Loucy (cell line): ENCODE measurements at regions not wholly inside any gene's neighbourhood (a gene's known extent, or its start where the extent isn't known, plus 50 kb on each side); places are given as distances from the start of the nearest gene placed in this dataset.

Source experiments
- H2AFZ ChIP-seq: fragments of 200-600 bp; sonication (generic); 2 replicates; pipeline ENCODE4 v1.6.0; 2016; ENCODE audit warnings: antibody characterized with exemption, mild to moderate bottlenecking, low read length, moderate library complexity
- H3F3A ChIP-seq: fragments of 200-600 bp; 2 replicates; pipeline ENCODE4 v1.6.0; 2016; ENCODE audit warnings: antibody characterized with exemption, low read depth, mild to moderate bottlenecking
- H3K27me3 ChIP-seq: fragments of 200-600 bp; sonication (generic); 2 replicates; pipeline ENCODE4 v1.6.1; 2014; ENCODE audit warnings: low read length, mild to moderate bottlenecking; ENCODE audit not compliant: insufficient read depth, poor library complexity, severe bottlenecking
- H3K36me3 ChIP-seq: fragments of 200-600 bp; sonication (generic); 2 replicates; pipeline ENCODE4 v1.6.1; 2016; ENCODE audit warnings: low read length; ENCODE audit not compliant: insufficient read depth
- H3K4me1 ChIP-seq: fragments of 200-600 bp; sonication (generic); 2 replicates; pipeline ENCODE4 v1.5.1; 2014; ENCODE audit warnings: low read length, mild to moderate bottlenecking; ENCODE audit not compliant: insufficient read depth, poor library complexity, severe bottlenecking
- H3K4me2 ChIP-seq: fragments of 200-600 bp; sonication (generic); 2 replicates; pipeline ENCODE4 v1.6.0; 2014; ENCODE audit warnings: antibody characterized with exemption, low read length, low read depth, mild to moderate bottlenecking; ENCODE audit not compliant: poor library complexity, severe bottlenecking
- H3K4me3 ChIP-seq: fragments of 200-600 bp; sonication (generic); 2 replicates; pipeline ENCODE4 v1.5.1; 2014; ENCODE audit warnings: low read length, mild to moderate bottlenecking, mixed read lengths; ENCODE audit not compliant: poor library complexity, severe bottlenecking
- H3K79me2 ChIP-seq: fragments of 200-600 bp; sonication (generic); 2 replicates; pipeline ENCODE4 v1.6.1; 2014; ENCODE audit warnings: low read length; ENCODE audit not compliant: insufficient read depth
- H3K9ac ChIP-seq: fragments of 200-600 bp; sonication (generic); 2 replicates; pipeline ENCODE4 v1.6.0; 2014; ENCODE audit warnings: mild to moderate bottlenecking, low read depth, low read length, moderate library complexity; ENCODE audit not compliant: poor library complexity, severe bottlenecking
- H3K9me2 ChIP-seq: fragments of 200-600 bp; sonication (generic); replicated peaks from 2 replicates; pipeline ENCODE4 v1.6.1; 2016; ENCODE audit warnings: low read depth, low read length, mixed read lengths
- H3K9me3 ChIP-seq: fragments of 200-600 bp; sonication (generic); 2 replicates; pipeline ENCODE4 v1.6.1; 2014; ENCODE audit warnings: mild to moderate bottlenecking, antibody characterized with exemption, low read length, low read depth; ENCODE audit not compliant: insufficient read depth
- H4K20me1 ChIP-seq: fragments of 200-600 bp; sonication (generic); 2 replicates; pipeline ENCODE4 v1.6.0; 2014; ENCODE audit warnings: antibody characterized with exemption, low read length, mild to moderate bottlenecking; ENCODE audit not compliant: insufficient read depth, poor library complexity, severe bottlenecking
- CTCF ChIP-seq: fragments of 200-600 bp; sonication (generic); conservative IDR thresholded peaks from 2 replicates; pipeline ENCODE4 v1.5.1; 2014; ENCODE audit warnings: mild to moderate bottlenecking, antibody characterized with exemption, low read length
- EZH2phosphoT487 ChIP-seq: fragments of 200-600 bp; IDR thresholded peaks from 2 replicates; pipeline ENCODE4 v1.6.1; 2018; ENCODE audit warnings: antibody characterized with exemption, mild to moderate bottlenecking, moderate library complexity, borderline replicate concordance

- H3K9me2 ChIP-seq, result no peaks in the 10 kb centered on the region
These were observed 765.0 kb upstream of the DIAPH2 start for GRCh38 chrX:95919605-95920004.

GRCh38 chrX:95945528-95945927, 739.1 kb upstream of the DIAPH2 start:
- no peaks in the 10 kb centered on the region for H3K27me3 ChIP-seq
- H3F3A ChIP-seq, result no peaks in the 10 kb centered on the region
- no peaks in the 10 kb centered on the region for H3K9me2 ChIP-seq
- H3K36me3 ChIP-seq, result no peaks in the 10 kb centered on the region
- TF ChIP-seq EZH2phosphoT487, result no peak
- no peak for TF ChIP-seq CTCF
- no peaks in the 10 kb centered on the region for H3K4me1 ChIP-seq
- H2AFZ ChIP-seq, result no peak overlapping the region
- no peak overlapping the region for H3K4me2 ChIP-seq
- no peaks in the 10 kb centered on the region for H3K9me3 ChIP-seq
- H3K9ac ChIP-seq, result no peak overlapping the region
- H4K20me1 ChIP-seq, result no peaks in the 10 kb centered on the region
- H3K79me2 ChIP-seq, result no peaks in the 10 kb centered on the region
- no peak overlapping the region for H3K4me3 ChIP-seq

More at GRCh38 chrX:95919605-95920004, 765.0 kb upstream of the DIAPH2 start:
- no peaks in the 10 kb centered on the region for H3K79me2 ChIP-seq
- H3K4me2 ChIP-seq, result no peak overlapping the region
- H2AFZ ChIP-seq, result no peak overlapping the region
- H3K36me3 ChIP-seq, result no peaks in the 10 kb centered on the region
- no peak overlapping the region for H3K4me3 ChIP-seq
- H3K9ac ChIP-seq, result no peak overlapping the region
- no peak for TF ChIP-seq EZH2phosphoT487
- no peak for TF ChIP-seq CTCF
- no peaks in the 10 kb centered on the region for H3F3A ChIP-seq
- H3K4me1 ChIP-seq, result no peaks in the 10 kb centered on the region
- no peaks in the 10 kb centered on the region for H4K20me1 ChIP-seq
- no peaks in the 10 kb centered on the region for H3K9me3 ChIP-seq
- H3K27me3 ChIP-seq, result no peaks in the 10 kb centered on the region

GRCh38 chrX:95949588-95949987, 735.1 kb upstream of the DIAPH2 start:
- H3F3A ChIP-seq, result no peaks in the 10 kb centered on the region
- no peaks in the 10 kb centered on the region for H3K79me2 ChIP-seq
- no peaks in the 10 kb centered on the region for H3K9me2 ChIP-seq
- no peak overlapping the region for H3K9ac ChIP-seq
- no peaks in the 10 kb centered on the region for H3K4me1 ChIP-seq
- TF ChIP-seq EZH2phosphoT487, result no peak
- TF ChIP-seq CTCF, result no peak
- H3K36me3 ChIP-seq, result no peaks in the 10 kb centered on the region
- H3K4me2 ChIP-seq, result no peak overlapping the region
- no peaks in the 10 kb centered on the region for H3K27me3 ChIP-seq
- no peak overlapping the region for H2AFZ ChIP-seq
- no peaks in the 10 kb centered on the region for H3K9me3 ChIP-seq
- H4K20me1 ChIP-seq, result no peaks in the 10 kb centered on the region
- no peak overlapping the region for H3K4me3 ChIP-seq
